NOMO-1 (cell line): ENCODE measurements at regions not wholly inside any gene's neighbourhood (a gene's known extent, or its start where the extent isn't known, plus 50 kb on each side); places are given as distances from the start of the nearest gene placed in this dataset.

Experiments used
- DNase-seq, 2 experiments: peaks; one replicate each; lab custom pipeline; 2025; ENCODE audit not compliant: unreplicated experiment in 2 of 2; lab: John Stamatoyannopoulos, UW

GRCh38 chr6:144989319-144990107 is 704.4 kb downstream of the UTRN start:
- peak; percentile 13 to 51 for DNase-seq

GRCh38 chr6:144990784-144991183 is 705.6 kb downstream of the UTRN start:
- DNase-seq, result no peak

- no peak for DNase-seq
These were observed 708.7 kb downstream of the UTRN start for GRCh38 chr6:144993870-144994269.

- no peak for DNase-seq
These were observed 712.9 kb downstream of the UTRN start for GRCh38 chr6:144997996-144998395.

GRCh38 chr6:144999127-144999526 is 714.0 kb downstream of the UTRN start:
- DNase-seq, result no peak

GRCh38 chr6:145003145-145003544 is 718.0 kb downstream of the UTRN start:
- DNase-seq, result no peak

- DNase-seq, result no peak
These were observed 721.8 kb downstream of the UTRN start for GRCh38 chr6:145006914-145007313.

GRCh38 chr6:145008715-145009114 is 723.6 kb downstream of the UTRN start:
- DNase-seq, result no peak

- DNase-seq, result no peak
These were observed 724.6 kb downstream of the UTRN start for GRCh38 chr6:145009711-145010110.

- no peak for DNase-seq
These were observed 723.2 kb downstream of the EPM2A start for GRCh38 chr6:145012039-145012662.

GRCh38 chr6:145015739-145016558 is 719.4 kb downstream of the EPM2A start:
- DNase-seq, result peak; percentile 67 to 90

- no peak for DNase-seq
These were observed 718.3 kb downstream of the EPM2A start for GRCh38 chr6:145017051-145017450.

GRCh38 chr6:145017516-145017915 is 717.8 kb downstream of the EPM2A start:
- DNase-seq, result peak; percentile 4 to 48

GRCh38 chr6:145018027-145018426 is 717.3 kb downstream of the EPM2A start:
- DNase-seq, result no peak

- DNase-seq, result no peak
These were observed 715.2 kb downstream of the EPM2A start for GRCh38 chr6:145020114-145020513.

GRCh38 chr6:145020543-145020942 is 714.8 kb downstream of the EPM2A start:
- no peak for DNase-seq

- DNase-seq, result no peak
These were observed 713.0 kb downstream of the EPM2A start for GRCh38 chr6:145022199-145022796.

- no peak for DNase-seq
These were observed 712.1 kb downstream of the EPM2A start for GRCh38 chr6:145023116-145023726.

GRCh38 chr6:145025488-145025887 is 709.8 kb downstream of the EPM2A start:
- DNase-seq, result no peak

GRCh38 chr6:145026267-145026679 is 709.0 kb downstream of the EPM2A start:
- no peak for DNase-seq
